ENCODE measurements at regions not wholly inside any gene's neighbourhood (a gene's known extent, or its start where the extent isn't known, plus 50 kb on each side); places are given as distances from the start of the nearest gene placed in this dataset.

GRCh38 chr12:126935435-126935834 is 1331.5 kb upstream of the TMEM132C start:
- TF ChIP-seq MXI1 (conservative IDR thresholded peaks at IDR 0.05; ENCODE audit: poor library complexity, severe bottlenecking) (no peak), CTCF (IDR thresholded peaks at IDR 0.05; ENCODE audit: poor library complexity, severe bottlenecking) (no peak), EP300 (conservative IDR thresholded peaks at IDR 0.05; ENCODE audit: poor library complexity, severe bottlenecking) (peak; percentile 79), POLR2AphosphoS5 (IDR thresholded peaks at IDR 0.05) (peak; percentile 58), SMC3 (conservative IDR thresholded peaks at IDR 0.05; ENCODE audit: poor library complexity) (no peak), RAD21 (conservative IDR thresholded peaks at IDR 0.05) (peak; percentile 16), REST (IDR thresholded peaks at IDR 0.05; ENCODE audit: borderline replicate concordance) (peak; percentile 40)
- Histone ChIP-seq H3K27ac (ENCODE audit: low read length) (peak overlapping the region; percentile 44), H3K9me2 (ENCODE audit: insufficient read depth, low read length) (no peaks in the 10 kb centered on the region), H3K79me2 (replicated peaks; ENCODE audit: insufficient read depth, low read length) (no peaks in the 10 kb centered on the region), H3F3A (ENCODE audit: insufficient read depth, low read length, poor library complexity, severe bottlenecking) (no peaks in the 10 kb centered on the region), H3K27me3 (ENCODE audit: insufficient read depth, low read depth, low read length) (no peaks in the 10 kb centered on the region), H3K4me2 (ENCODE audit: low read length) (no peak overlapping the region), H4K20me1 (ENCODE audit: insufficient read depth) (no peaks in the 10 kb centered on the region), H3K9ac (ENCODE audit: low read length) (no peak overlapping the region), H3K9me3 (ENCODE audit: low read length) (no peaks in the 10 kb centered on the region), H3K4me3 (ENCODE audit: low read length) (no peak overlapping the region), H3K36me3 (ENCODE audit: insufficient read depth, low read length) (no peaks in the 10 kb centered on the region), H2AFZ (ENCODE audit: low read depth, low read length) (no peak overlapping the region)

- Histone ChIP-seq H2AFZ (ENCODE audit: low read depth, low read length) (no peak overlapping the region), H3K9me3 (ENCODE audit: low read length) (no peaks in the 10 kb centered on the region), H3K4me3 (ENCODE audit: low read length) (no peak overlapping the region), H4K20me1 (ENCODE audit: insufficient read depth) (no peaks in the 10 kb centered on the region), H3F3A (ENCODE audit: insufficient read depth, low read length, poor library complexity, severe bottlenecking) (no peaks in the 10 kb centered on the region), H3K9me2 (ENCODE audit: insufficient read depth, low read length) (no peaks in the 10 kb centered on the region), H3K79me2 (replicated peaks; ENCODE audit: insufficient read depth, low read length) (no peaks in the 10 kb centered on the region), H3K4me2 (ENCODE audit: low read length) (no peak overlapping the region), H3K27ac (ENCODE audit: low read length) (peak overlapping the region; percentile 44), H3K27me3 (ENCODE audit: insufficient read depth, low read depth, low read length) (no peaks in the 10 kb centered on the region), H3K9ac (ENCODE audit: low read length) (no peak overlapping the region), H3K36me3 (ENCODE audit: insufficient read depth, low read length) (no peaks in the 10 kb centered on the region)
- no peak for TF ChIP-seq REST (IDR thresholded peaks at IDR 0.05; ENCODE audit: borderline replicate concordance)
- TF ChIP-seq RAD21 (conservative IDR thresholded peaks at IDR 0.05): no peak
- TF ChIP-seq EZH2 (IDR thresholded peaks at IDR 0.05; ENCODE audit: borderline replicate concordance, insufficient read depth, low read length, poor library complexity, severe bottlenecking): no peak
- no peak for TF ChIP-seq CTCF (IDR thresholded peaks at IDR 0.05; ENCODE audit: poor library complexity, severe bottlenecking)
- no peak for TF ChIP-seq POLR2AphosphoS5 (IDR thresholded peaks at IDR 0.05)
- no peak for TF ChIP-seq EP300 (conservative IDR thresholded peaks at IDR 0.05; ENCODE audit: poor library complexity, severe bottlenecking)
- no peak for TF ChIP-seq MXI1 (conservative IDR thresholded peaks at IDR 0.05; ENCODE audit: poor library complexity, severe bottlenecking)
- TF ChIP-seq TAF1 (IDR thresholded peaks at IDR 0.05; ENCODE audit: low read depth): no peak
- no peak for TF ChIP-seq SMC3 (conservative IDR thresholded peaks at IDR 0.05; ENCODE audit: poor library complexity)
Observed at GRCh38 chr12:126936181-126936851, 1330.7 kb upstream of the TMEM132C start.
